Astrocyte (in vitro differentiated cells and primary cell): ENCODE measurements at regions not wholly inside any gene's neighbourhood (a gene's known extent, or its start where the extent isn't known, plus 50 kb on each side); places are given as distances from the start of the nearest gene placed in this dataset.
A peak's percentile ranks its signal among the peaks of the same experiment; 100 is the strongest.
"Not testable (repeated sequence)": the region's sequence is repeated elsewhere in the genome, so short reads cannot be mapped to it uniquely, and the experiment has no call there.

Experiments
- DNase-seq: peaks from one replicate; pipeline ENCODE4 v3.0.0-alpha.2; 2010; ENCODE audit warnings: low read depth
- FAIRE-seq: peaks from 2 replicates; lab custom pipeline; 2011; peaks lifted over from hg19 to GRCh38; lab: Jason Lieb, UNC
- H2AFZ ChIP-seq: 2 replicates; pipeline ENCODE4 v1.6.0; 2012; ENCODE audit warnings: low read depth, low read length, inconsistent platforms
- H3K27ac ChIP-seq: 2 replicates; pipeline ENCODE4 v1.5.1; 2011; ENCODE audit warnings: low read depth, low read length, inconsistent platforms
- H3K27me3 ChIP-seq: 2 replicates; pipeline ENCODE4 v1.6.0; 2011; ENCODE audit warnings: low read length, inconsistent platforms; ENCODE audit not compliant: insufficient read depth
- H3K36me3 ChIP-seq: 2 replicates; pipeline ENCODE4 v1.5.1; 2011; ENCODE audit warnings: low read length, inconsistent platforms; ENCODE audit not compliant: insufficient read depth
- H3K4me1 ChIP-seq: 2 replicates; pipeline ENCODE4 v1.5.1; 2011; ENCODE audit warnings: low read length, inconsistent platforms; ENCODE audit not compliant: insufficient read depth
- H3K4me2 ChIP-seq: 2 replicates; pipeline ENCODE4 v1.6.0; 2012; ENCODE audit warnings: low read length, inconsistent platforms
- H3K4me3 ChIP-seq: 2 replicates; pipeline ENCODE4 v1.5.1; 2011; ENCODE audit warnings: low read depth, mild to moderate bottlenecking, low read length, inconsistent platforms; ENCODE audit not compliant: insufficient read depth
- H3K79me2 ChIP-seq: 2 replicates; pipeline ENCODE4 v1.6.0; 2012; ENCODE audit warnings: mild to moderate bottlenecking, low read length, inconsistent platforms; ENCODE audit not compliant: insufficient read depth
- H3K9ac ChIP-seq: 2 replicates; pipeline ENCODE4 v1.6.0; 2012; ENCODE audit warnings: mild to moderate bottlenecking, low read length, inconsistent platforms
- H3K9me3 ChIP-seq: 2 replicates; pipeline ENCODE4 v1.5.1; 2012; ENCODE audit warnings: low read depth, mild to moderate bottlenecking, low read length, inconsistent platforms; ENCODE audit not compliant: insufficient read depth
- H4K20me1 ChIP-seq: 2 replicates; pipeline ENCODE4 v1.6.0; 2012; ENCODE audit warnings: low read length, inconsistent platforms; ENCODE audit not compliant: insufficient read depth
- H3K27ac Mint-ChIP-seq: one replicate; pipeline ENCODE4 v1.8.0; 2021; ENCODE audit warnings: mild to moderate bottlenecking, mixed read lengths; ENCODE audit not compliant: unreplicated experiment
- H3K27me3 Mint-ChIP-seq: one replicate; pipeline ENCODE4 v1.8.0; 2021; ENCODE audit warnings: low read depth, mixed read lengths; ENCODE audit not compliant: unreplicated experiment
- H3K36me3 Mint-ChIP-seq: one replicate; pipeline ENCODE4 v1.8.0; 2021; ENCODE audit warnings: low read depth, mixed read lengths; ENCODE audit not compliant: unreplicated experiment
- H3K4me1 Mint-ChIP-seq: one replicate; pipeline ENCODE4 v1.8.0; 2021; ENCODE audit warnings: low read depth, mixed read lengths; ENCODE audit not compliant: unreplicated experiment
- H3K4me3 Mint-ChIP-seq: one replicate; pipeline ENCODE4 v1.8.0; 2021; ENCODE audit warnings: mild to moderate bottlenecking, moderate library complexity, mixed read lengths; ENCODE audit not compliant: unreplicated experiment
- H3K9me3 Mint-ChIP-seq: one replicate; pipeline ENCODE4 v1.8.0; 2021; ENCODE audit warnings: mild to moderate bottlenecking, mixed read lengths; ENCODE audit not compliant: unreplicated experiment
- EZH2 ChIP-seq: IDR thresholded peaks from 2 replicates; pipeline ENCODE4 v1.6.1; 2012; ENCODE audit warnings: mild to moderate bottlenecking, low read length, inconsistent platforms; ENCODE audit not compliant: insufficient read depth
- TF ChIP-seq, protein P1 (sequence below): IDR thresholded peaks from 2 replicates; pipeline ENCODE4 v1.5.1; 2011; ENCODE audit warnings: low read depth, mild to moderate bottlenecking, inconsistent platforms, low read length, moderate library complexity; ENCODE audit not compliant: insufficient read depth

DNA sequence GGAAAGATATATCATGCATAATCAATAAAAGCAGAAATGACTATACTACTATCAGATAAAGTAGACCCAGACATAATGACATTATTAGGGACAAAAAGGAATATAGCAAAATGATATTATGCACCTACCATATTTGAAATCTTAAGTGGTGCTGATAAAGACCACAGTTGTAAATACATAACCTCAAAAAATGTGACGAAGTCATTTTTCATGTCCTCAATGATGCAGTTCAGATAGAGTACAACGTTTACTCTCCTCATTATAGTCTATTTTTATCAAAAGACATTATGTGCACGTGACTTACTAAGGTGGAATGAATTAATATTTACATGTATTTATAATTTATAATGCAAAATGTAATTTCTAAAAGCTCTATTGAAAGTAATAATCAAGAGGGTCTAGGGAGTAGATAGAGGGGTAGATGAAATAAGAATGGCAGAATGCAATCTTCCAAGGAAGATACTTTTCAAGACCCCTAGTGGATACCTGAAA lies 61.7 kb upstream of the TNFSF4 start:
- Mint-ChIP-seq H3K27ac (no peak overlapping the region), H3K9me3 (peaks cover 2% of the 10 kb centered on the region), H3K36me3 (no peaks in the 10 kb centered on the region), H3K27me3 (no peaks in the 10 kb centered on the region), H3K4me1 (peaks cover 40% of the 10 kb centered on the region), H3K4me3 (no peak overlapping the region)
- FAIRE-seq (no peak), DNase-seq (peak; percentile 50)
- Histone ChIP-seq H3K79me2 (no peaks in the 10 kb centered on the region), H4K20me1 (no peaks in the 10 kb centered on the region), H3K9ac (no peak overlapping the region), H3K36me3 (no peaks in the 10 kb centered on the region), H3K27ac (peak overlapping the region; percentile 43), H3K27me3 (no peaks in the 10 kb centered on the region), H3K9me3 (no peaks in the 10 kb centered on the region), H3K4me1 (peaks cover 39% of the 10 kb centered on the region), H3K4me3 (no peak overlapping the region), H3K4me2 (peak overlapping the region; percentile 67), H2AFZ (no peak overlapping the region)
- TF ChIP-seq EZH2: no peak
- TF ChIP-seq, protein P1, sequence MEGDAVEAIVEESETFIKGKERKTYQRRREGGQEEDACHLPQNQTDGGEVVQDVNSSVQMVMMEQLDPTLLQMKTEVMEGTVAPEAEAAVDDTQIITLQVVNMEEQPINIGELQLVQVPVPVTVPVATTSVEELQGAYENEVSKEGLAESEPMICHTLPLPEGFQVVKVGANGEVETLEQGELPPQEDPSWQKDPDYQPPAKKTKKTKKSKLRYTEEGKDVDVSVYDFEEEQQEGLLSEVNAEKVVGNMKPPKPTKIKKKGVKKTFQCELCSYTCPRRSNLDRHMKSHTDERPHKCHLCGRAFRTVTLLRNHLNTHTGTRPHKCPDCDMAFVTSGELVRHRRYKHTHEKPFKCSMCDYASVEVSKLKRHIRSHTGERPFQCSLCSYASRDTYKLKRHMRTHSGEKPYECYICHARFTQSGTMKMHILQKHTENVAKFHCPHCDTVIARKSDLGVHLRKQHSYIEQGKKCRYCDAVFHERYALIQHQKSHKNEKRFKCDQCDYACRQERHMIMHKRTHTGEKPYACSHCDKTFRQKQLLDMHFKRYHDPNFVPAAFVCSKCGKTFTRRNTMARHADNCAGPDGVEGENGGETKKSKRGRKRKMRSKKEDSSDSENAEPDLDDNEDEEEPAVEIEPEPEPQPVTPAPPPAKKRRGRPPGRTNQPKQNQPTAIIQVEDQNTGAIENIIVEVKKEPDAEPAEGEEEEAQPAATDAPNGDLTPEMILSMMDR: no peak

DNA sequence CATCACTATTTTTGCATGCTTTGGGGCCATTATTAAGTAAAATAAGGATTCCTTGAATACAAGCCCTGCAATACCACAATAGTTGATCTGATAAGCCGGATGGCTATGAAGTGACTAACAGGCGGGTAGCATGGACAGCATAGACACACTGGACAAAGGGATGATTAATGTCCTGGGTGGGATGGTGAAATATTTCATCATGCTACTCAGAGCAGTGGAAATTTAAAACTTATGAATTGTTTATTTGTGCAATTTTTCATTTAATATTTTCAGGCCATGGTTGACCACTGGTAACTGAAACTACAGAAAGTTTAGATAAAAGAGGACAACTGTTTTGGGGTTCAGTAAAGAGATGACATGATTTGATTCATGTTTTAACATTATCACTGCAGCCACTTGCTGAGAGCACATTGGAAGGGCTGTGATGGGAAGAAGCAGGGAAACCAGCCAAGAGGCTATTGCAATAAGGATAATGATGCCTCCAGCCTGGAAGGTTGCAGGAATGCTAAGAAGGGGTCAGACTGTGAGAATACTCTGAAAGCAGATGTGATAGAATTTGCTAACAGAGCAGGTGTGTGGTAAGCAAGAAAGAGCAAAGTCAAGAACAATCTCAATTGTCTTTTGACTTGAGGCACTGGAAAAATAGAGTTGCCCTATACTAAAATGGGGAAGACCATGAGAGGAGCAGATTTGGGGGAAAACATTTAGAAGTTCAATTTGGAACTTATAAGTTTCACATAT lies 62.5 kb upstream of the TNFSF4 start:
- no peaks in the 10 kb centered on the region for H3K36me3 ChIP-seq
- H3K4me1 Mint-ChIP-seq: peaks cover 40% of the 10 kb centered on the region
- no peaks in the 10 kb centered on the region for H3K27me3 ChIP-seq
- H3K4me1 ChIP-seq: peaks cover 39% of the 10 kb centered on the region
- no peak overlapping the region for H3K4me3 Mint-ChIP-seq
- FAIRE-seq: peak; percentile 97
- no peaks in the 10 kb centered on the region for H3K9me3 ChIP-seq
- no peaks in the 10 kb centered on the region for H3K79me2 ChIP-seq
- DNase-seq: peak; percentile 99
- no peak for TF ChIP-seq EZH2
- TF ChIP-seq, protein P1: no peak
- H3K4me2 ChIP-seq: peak overlapping the region; percentile 67
- H2AFZ ChIP-seq: no peak overlapping the region
- no peak overlapping the region for H3K4me3 ChIP-seq
- H3K27ac ChIP-seq: peak overlapping the region; percentile 73
- H3K9ac ChIP-seq: peak overlapping the region; percentile 5
- H3K27me3 Mint-ChIP-seq: no peaks in the 10 kb centered on the region
- H3K36me3 Mint-ChIP-seq: no peaks in the 10 kb centered on the region
- peak overlapping the region; percentile 88 for H3K27ac Mint-ChIP-seq
- H3K9me3 Mint-ChIP-seq: peaks cover 2% of the 10 kb centered on the region
- H4K20me1 ChIP-seq: no peaks in the 10 kb centered on the region

DNA sequence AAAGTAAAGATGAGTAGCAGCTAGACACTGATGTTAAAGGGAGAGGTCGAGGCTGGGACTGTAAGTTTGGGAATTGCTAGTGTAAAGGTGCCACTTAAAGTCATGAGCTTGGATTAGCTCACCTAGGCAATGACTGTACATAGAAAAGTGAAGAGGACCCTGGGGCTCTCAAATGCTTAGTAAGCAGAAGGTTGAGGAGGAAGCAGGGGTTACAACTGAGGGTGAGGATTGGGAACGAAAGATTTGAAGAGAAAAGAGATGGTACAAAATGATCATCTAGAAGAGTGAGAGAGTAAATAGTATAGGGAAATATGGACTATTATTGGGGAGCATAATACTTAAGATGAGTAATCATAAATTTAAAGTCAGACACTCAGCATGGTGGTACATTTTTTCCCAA lies 63.1 kb upstream of the TNFSF4 start:
- Mint-ChIP-seq H3K36me3 (no peaks in the 10 kb centered on the region), H3K4me1 (peaks cover 40% of the 10 kb centered on the region), H3K9me3 (no peaks in the 10 kb centered on the region), H3K4me3 (no peak overlapping the region), H3K27ac (peak overlapping the region; percentile 88), H3K27me3 (no peaks in the 10 kb centered on the region)
- Histone ChIP-seq H3K79me2 (no peaks in the 10 kb centered on the region), H3K27ac (peak overlapping the region; percentile 73), H2AFZ (no peak overlapping the region), H3K9ac (peak overlapping the region; percentile 5), H3K4me1 (peaks cover 39% of the 10 kb centered on the region), H3K4me3 (no peak overlapping the region), H3K36me3 (no peaks in the 10 kb centered on the region), H4K20me1 (no peaks in the 10 kb centered on the region), H3K4me2 (peak overlapping the region; percentile 67), H3K9me3 (no peaks in the 10 kb centered on the region), H3K27me3 (no peaks in the 10 kb centered on the region)
- DNase-seq (no peak), FAIRE-seq (no peak)
- TF ChIP-seq, protein P1: no peak
- TF ChIP-seq EZH2: no peak

DNA sequence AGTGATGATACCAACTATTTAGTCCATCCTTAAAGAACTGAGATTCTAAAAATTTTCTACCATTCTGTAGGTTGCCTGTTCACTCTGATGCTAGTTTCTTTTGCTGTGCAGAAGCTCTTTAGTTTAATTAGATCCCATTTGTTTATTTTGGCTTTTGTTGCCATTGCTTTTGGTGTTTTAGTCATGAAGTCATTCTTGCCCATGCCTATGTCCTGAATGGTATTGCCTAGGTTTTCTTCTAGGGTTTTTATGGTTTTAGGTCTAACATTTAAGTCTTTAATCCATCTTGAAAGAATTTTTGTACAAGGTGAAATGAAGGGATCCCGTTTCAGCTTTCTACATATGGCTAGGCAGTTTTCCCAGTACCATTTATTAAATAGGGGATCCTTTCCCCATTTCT lies 63.9 kb upstream of the TNFSF4 start:
- peaks cover 40% of the 10 kb centered on the region for H3K4me1 Mint-ChIP-seq
- H3K4me2 ChIP-seq, H3K4me3 Mint-ChIP-seq, H3K27me3 ChIP-seq, H4K20me1 ChIP-seq, H3K9me3 ChIP-seq, FAIRE-seq, H2AFZ ChIP-seq, H3K36me3 Mint-ChIP-seq, H3K27ac Mint-ChIP-seq, H3K27me3 Mint-ChIP-seq, H3K79me2 ChIP-seq, DNase-seq, H3K9me3 Mint-ChIP-seq, H3K4me3 ChIP-seq, H3K36me3 ChIP-seq, H3K27ac ChIP-seq, H3K9ac ChIP-seq: not testable (repeated sequence)
- H3K4me1 ChIP-seq: peaks cover 39% of the 10 kb centered on the region
